SK-N-SH (cell line): ENCODE measurements at regions not wholly inside any gene's neighbourhood (a gene's known extent, or its start where the extent isn't known, plus 50 kb on each side); places are given as distances from the start of the nearest gene placed in this dataset.

Experiments used
- CTCF ChIA-PET: fragments of 300-600, 350-600 bp; formaldehyde crosslinking; extraction: SDS; loops from one replicate; lab custom pipeline; 2021; lab: Yijun Ruan, JAX
- POLR2A ChIA-PET: fragments of 350-600 bp; sonication (Branson Sonifier 250); formaldehyde crosslinking; extraction: SDS; loops from one replicate; lab custom pipeline; 2020; ENCODE audit warnings: antibody characterized with exemption, inconsistent platforms; lab: Yijun Ruan, JAX
- DNase-seq: peaks from one replicate; pipeline ENCODE4 v3.0.0; 2012
- H2AFZ ChIP-seq: fragments of 200-600 bp; sonication (generic); 2 replicates; pipeline ENCODE4 v1.8.1; 2016; ENCODE audit warnings: antibody characterized with exemption, mild to moderate bottlenecking, low read depth
- H3F3A ChIP-seq: fragments of 200-600 bp; sonication (generic); replicated peaks from 2 replicates; pipeline ENCODE3; 2016; ENCODE audit warnings: antibody characterized with exemption, mild to moderate bottlenecking; ENCODE audit not compliant: insufficient read depth
- H3K27ac ChIP-seq, 2 experiments: fragments of 200-500 bp in 1 of 2; fragments of 200-600 bp in 1 of 2; sonication (Bioruptor generic) in 1 of 2; sonication (generic), shearing (Covaris generic) in 1 of 2; 2 replicates each; pipeline versions ENCODE4 v1.5.1 to v1.6.1; 2014 to 2016; ENCODE audit warnings: low read depth in 2 of 2, inconsistent platforms in 1 of 2, low read length in 1 of 2, mild to moderate bottlenecking in 1 of 2, mixed read lengths in 1 of 2
- H3K27me3 ChIP-seq: fragments of 200-600 bp; sonication (generic), shearing (Covaris generic); 2 replicates; pipeline ENCODE4 v1.6.1; 2016; ENCODE audit warnings: mixed run types; ENCODE audit not compliant: insufficient read depth
- H3K36me3 ChIP-seq, 2 experiments: fragments of 200-500 bp in 1 of 2; fragments of 200-600 bp in 1 of 2; sonication (Bioruptor generic) in 1 of 2; sonication (generic) in 1 of 2; replicated peaks in 1 of 2; 2 replicates each; pipeline versions ENCODE3 to v1.5.1; 2014 to 2016; ENCODE audit warnings: low read length in 1 of 2, mild to moderate bottlenecking in 1 of 2; ENCODE audit not compliant: insufficient read depth in 2 of 2, control insufficient read depth in 1 of 2
- H3K4me1 ChIP-seq, 2 experiments: fragments of 200-500 bp in 1 of 2; fragments of 200-600 bp in 1 of 2; sonication (Bioruptor generic) in 1 of 2; sonication (generic), shearing (Covaris generic) in 1 of 2; 2 replicates each; pipeline versions ENCODE4 v1.5.1 to v1.6.1; 2014 to 2016; ENCODE audit warnings: low read depth in 1 of 2, low read length in 1 of 2, mixed run types in 1 of 2; ENCODE audit not compliant: insufficient read depth in 2 of 2, control insufficient read depth in 1 of 2
- H3K4me2 ChIP-seq: fragments of 200-600 bp; sonication (generic), shearing (Covaris generic); 2 replicates; pipeline ENCODE4 v1.6.1; 2017; ENCODE audit warnings: mixed run types
- H3K4me3 ChIP-seq, 2 experiments: fragments of 200-500 bp in 1 of 2; fragments of 200-600 bp in 1 of 2; sonication (Bioruptor generic) in 1 of 2; sonication (generic), shearing (Covaris generic) in 1 of 2; 2 replicates each; pipeline versions ENCODE4 v1.5.1 to v1.8.1; 2014 to 2016; ENCODE audit warnings: low read depth in 2 of 2, inconsistent platforms in 1 of 2, low read length in 1 of 2, mild to moderate bottlenecking in 1 of 2, mixed read lengths in 1 of 2, moderate library complexity in 1 of 2
- H3K79me2 ChIP-seq: fragments of 200-600 bp; sonication (generic); 2 replicates; pipeline ENCODE4 v1.8.1; 2017; ENCODE audit warnings: mild to moderate bottlenecking; ENCODE audit not compliant: insufficient read depth
- H3K9ac ChIP-seq: fragments of 200-600 bp; sonication (generic); 2 replicates; pipeline ENCODE4 v1.6.1; 2017; ENCODE audit warnings: mixed run types
- H3K9me2 ChIP-seq: fragments of 200-600 bp; sonication (generic); 2 replicates; pipeline ENCODE4 v1.6.1; 2017; ENCODE audit warnings: mixed run types
- H3K9me3 ChIP-seq: fragments of 200-600 bp; sonication (generic); 2 replicates; pipeline ENCODE4 v1.6.1; 2017; ENCODE audit warnings: mixed run types, mild to moderate bottlenecking, moderate library complexity
- H4K20me1 ChIP-seq: fragments of 200-600 bp; sonication (generic); 2 replicates; pipeline ENCODE4 v1.6.1; 2017; ENCODE audit warnings: mild to moderate bottlenecking, mixed run types; ENCODE audit not compliant: insufficient read depth
- CHD2 ChIP-seq: fragments of 150-350 bp; IDR thresholded peaks from 2 replicates; pipeline ENCODE4 v1.6.1; 2018; ENCODE audit warnings: low read length; ENCODE audit not compliant: partially characterized antibody
- EP300 ChIP-seq, 2 experiments: IDR thresholded peaks; 2 replicates each; pipeline versions ENCODE4 v1.4.0 to v1.6.1; 2012; ENCODE audit warnings: borderline replicate concordance in 1 of 2, low read depth in 1 of 2, low read length in 1 of 2
- EZH2phosphoT487 ChIP-seq: fragments of 200-600 bp; sonication (generic); IDR thresholded peaks from 2 replicates; pipeline ENCODE4 v1.6.1; 2017; ENCODE audit warnings: low read depth, mixed run types, mild to moderate bottlenecking, antibody characterized with exemption, moderate library complexity, borderline replicate concordance
- FOXJ3 ChIP-seq: sonication (generic); formaldehyde crosslinking; IDR thresholded peaks from 2 replicates; pipeline ENCODE4 v1.5.1; 2020; ENCODE audit warnings: mild to moderate bottlenecking, missing genetic modification reagents
- NFIC ChIP-seq: IDR thresholded peaks from 2 replicates; pipeline ENCODE4 v1.4.0; 2012; ENCODE audit warnings: borderline replicate concordance
- POLR2AphosphoS5 ChIP-seq: IDR thresholded peaks from 2 replicates; pipeline ENCODE4 v1.6.1; 2012; ENCODE audit warnings: low read depth, low read length
- RAD21 ChIP-seq: IDR thresholded peaks from 2 replicates; pipeline ENCODE4 v1.6.1; 2012; ENCODE audit warnings: mild to moderate bottlenecking, low read length
- RCOR1 ChIP-seq: fragments of 150-350 bp; IDR thresholded peaks from 2 replicates; pipeline ENCODE4 v1.6.1; 2017; ENCODE audit warnings: antibody characterized with exemption, low read length
- REST ChIP-seq: IDR thresholded peaks from 2 replicates; pipeline ENCODE4 v1.6.1; 2012; ENCODE audit warnings: mild to moderate bottlenecking, low read depth, low read length, moderate library complexity
- SMC3 ChIP-seq: IDR thresholded peaks from 2 replicates; pipeline ENCODE4 v1.6.1; 2012; ENCODE audit warnings: low read depth, low read length, improper control_type of control experiment
- TAF1 ChIP-seq: IDR thresholded peaks from 2 replicates; pipeline ENCODE4 v1.6.1; 2012; ENCODE audit warnings: low read depth, mild to moderate bottlenecking, low read length, moderate library complexity, borderline replicate concordance
- USF1 ChIP-seq: IDR thresholded peaks from 2 replicates; pipeline ENCODE4 v1.4.0; 2012; ENCODE audit warnings: low read depth, borderline replicate concordance
- USF2 ChIP-seq: fragments of 150-350 bp; IDR thresholded peaks from 2 replicates; pipeline ENCODE4 v1.6.1; 2017; ENCODE audit warnings: antibody characterized with exemption, low read length, low read depth, borderline replicate concordance
- YY1 ChIP-seq: IDR thresholded peaks from 2 replicates; pipeline ENCODE4 v1.4.0; 2012; ENCODE audit warnings: low read depth, mild to moderate bottlenecking
- WGBS: methylation state at CpG from one replicate; pipeline ENCODE4 v1.1.6; 2017; ENCODE audit warnings: low lambda C conversion rate; 5-methylcytosine and 5-hydroxymethylcytosine counted together
- TF ChIP-seq, protein P1 (sequence below): fragments of 150-350 bp; IDR thresholded peaks from 2 replicates; pipeline ENCODE4 v1.6.1; 2016; ENCODE audit warnings: mild to moderate bottlenecking, low read depth, low read length
- TF ChIP-seq, protein P2 (sequence below): IDR thresholded peaks from 2 replicates; pipeline ENCODE4; 2012

GRCh38 chr17:72579990-72580320 lies 459.1 kb downstream of the SOX9 start:
- no peaks in the 10 kb centered on the region for H3K36me3 ChIP-seq
- H3K9me3 ChIP-seq = no peaks in the 10 kb centered on the region
- no peak for DNase-seq
- H3K79me2 ChIP-seq = peaks cover 59% of the 10 kb centered on the region
- POLR2A ChIA-PET = no interaction called here
- peaks cover 5% of the 10 kb centered on the region; the same call in 1 of the 2 replicates for H4K20me1 ChIP-seq
- H3K4me1 ChIP-seq = peaks cover 0 to 12% of the 10 kb centered on the region in 2 experiments; a peak in 1 of 4 replicates
- H3K27ac ChIP-seq = no peak overlapping the region
- H3K4me3 ChIP-seq = no peak overlapping the region
- H3K27me3 ChIP-seq = no peaks in the 10 kb centered on the region
- H3K9ac ChIP-seq = no peak overlapping the region
- CTCF ChIA-PET = interaction anchor here (1.5 to 5.7 kb wide), 4 partner anchors 20 to 147 kb away, joined by 3 to 33 read pairs (median 16); no protein-coding TSS in a partner anchor
- H2AFZ ChIP-seq = no peak overlapping the region
- H3F3A ChIP-seq = no peaks in the 10 kb centered on the region
- TF ChIP-seq RCOR1 = no peak
- TF ChIP-seq, protein P1, sequence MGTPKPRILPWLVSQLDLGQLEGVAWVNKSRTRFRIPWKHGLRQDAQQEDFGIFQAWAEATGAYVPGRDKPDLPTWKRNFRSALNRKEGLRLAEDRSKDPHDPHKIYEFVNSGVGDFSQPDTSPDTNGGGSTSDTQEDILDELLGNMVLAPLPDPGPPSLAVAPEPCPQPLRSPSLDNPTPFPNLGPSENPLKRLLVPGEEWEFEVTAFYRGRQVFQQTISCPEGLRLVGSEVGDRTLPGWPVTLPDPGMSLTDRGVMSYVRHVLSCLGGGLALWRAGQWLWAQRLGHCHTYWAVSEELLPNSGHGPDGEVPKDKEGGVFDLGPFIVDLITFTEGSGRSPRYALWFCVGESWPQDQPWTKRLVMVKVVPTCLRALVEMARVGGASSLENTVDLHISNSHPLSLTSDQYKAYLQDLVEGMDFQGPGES = no peak
- no peak for TF ChIP-seq EP300 (IDR thresholded peaks at IDR 0.05; ENCODE audit: borderline replicate concordance in 1 of 2, low read depth in 1 of 2, low read length in 1 of 2)
- no peak for TF ChIP-seq CHD2
- TF ChIP-seq, protein P2, sequence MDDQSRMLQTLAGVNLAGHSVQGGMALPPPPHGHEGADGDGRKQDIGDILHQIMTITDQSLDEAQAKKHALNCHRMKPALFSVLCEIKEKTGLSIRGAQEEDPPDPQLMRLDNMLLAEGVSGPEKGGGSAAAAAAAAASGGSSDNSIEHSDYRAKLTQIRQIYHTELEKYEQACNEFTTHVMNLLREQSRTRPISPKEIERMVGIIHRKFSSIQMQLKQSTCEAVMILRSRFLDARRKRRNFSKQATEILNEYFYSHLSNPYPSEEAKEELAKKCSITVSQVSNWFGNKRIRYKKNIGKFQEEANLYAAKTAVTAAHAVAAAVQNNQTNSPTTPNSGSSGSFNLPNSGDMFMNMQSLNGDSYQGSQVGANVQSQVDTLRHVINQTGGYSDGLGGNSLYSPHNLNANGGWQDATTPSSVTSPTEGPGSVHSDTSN = no peak
- no peak for TF ChIP-seq SMC3
- TF ChIP-seq USF1 = no peak
- TF ChIP-seq NFIC = no peak
- TF ChIP-seq EZH2phosphoT487 = no peak
- TF ChIP-seq TAF1 = no peak
- TF ChIP-seq RAD21 = no peak
- no peak for TF ChIP-seq YY1
- TF ChIP-seq USF2 = no peak
- TF ChIP-seq REST = no peak
- TF ChIP-seq POLR2AphosphoS5 = no peak
- TF ChIP-seq FOXJ3 (CRISPR knock-in tag) = no peak
- WGBS = 52% methylated on average over 2 of the region's 2 CpGs
- no peak overlapping the region for H3K4me2 ChIP-seq
- H3K9me2 ChIP-seq = no peaks in the 10 kb centered on the region
